Adrenal gland (tissue), 9 donors: ENCODE measurements at regions not wholly inside any gene's neighbourhood (a gene's known extent, or its start where the extent isn't known, plus 50 kb on each side); places are given as distances from the start of the nearest gene placed in this dataset.
"Not testable (repeated sequence)": the region's sequence is repeated elsewhere in the genome, so short reads cannot be mapped to it uniquely, and the experiment has no call there.

Experiments used
- DNase-seq, 7 donors: peaks; one replicate each; pipeline ENCODE4 v3.0.0-alpha.2; 2019 to 2020
- H3K27ac ChIP-seq, 5 donors: fragments of 200-600 bp; sonication (generic) in 4 of 5; 1 replicate in 3 of 5; 2 replicates in 2 of 5; pipeline versions ENCODE4 v1.5.1 to v1.8.0; 2016 to 2020; ENCODE audit warnings: mild to moderate bottlenecking in 1 of 5
- H3K27me3 ChIP-seq: fragments of 200-600 bp; 2 replicates; pipeline ENCODE4 v1.8.0; 2021
- H3K36me3 ChIP-seq, 2 donors: fragments of 200-600 bp; replicated peaks in 1 of 2; 1 replicate in 1 of 2; 2 replicates in 1 of 2; pipeline versions ENCODE4 v1.5.1 to v1.8.0; 2018 to 2022
- H3K4me1 ChIP-seq, 2 donors: fragments of 200-600 bp; replicated peaks in 1 of 2; 1 replicate in 1 of 2; 2 replicates in 1 of 2; pipeline versions ENCODE4 v1.5.1 to v1.8.0; 2018 to 2021
- H3K4me3 ChIP-seq, 4 donors: fragments of 200-600 bp; sonication (generic) in 3 of 4; one replicate each; pipeline ENCODE4 v1.5.1; 2016 to 2018
- H3K9me3 ChIP-seq, 3 donors: fragments of 200-600 bp; sonication (generic) in 1 of 3; replicated peaks in 1 of 3; 1 replicate in 2 of 3; 2 replicates in 1 of 3; pipeline versions ENCODE4 v1.5.1 to v1.8.0; 2016 to 2021
- CTCF ChIP-seq, 6 experiments: fragments of 450-650 bp in 4 of 6; fragments of 200-600 bp in 2 of 6; sonication (generic) in 1 of 6; IDR thresholded peaks; 1 replicate in 5 of 6; 2 replicates in 1 of 6; pipeline versions ENCODE4 v1.5.1 to v1.8.0; 2016 to 2021; ENCODE audit warnings: antibody characterized with exemption in 6 of 6, mild to moderate bottlenecking in 2 of 6, moderate library complexity in 1 of 6
- POLR2A ChIP-seq, 2 donors: fragments of 450-650 bp; IDR thresholded peaks; one replicate each; pipeline ENCODE4 v1.6.1; 2017; ENCODE audit warnings: antibody characterized with exemption in 2 of 2, mild to moderate bottlenecking in 2 of 2, moderate library complexity in 1 of 2
- WGBS, 4 donors: extraction: QIAGEN DNeasy Blood & Tissue Kit in 2 of 4; methylation state at CpG; one replicate each; pipeline versions ENCODE4 v1.1.5 to v1.1.7; 2013 to 2017; 5-methylcytosine and 5-hydroxymethylcytosine counted together
- intact Hi-C, 2 donors: fragments of 100-400 bp; cut with DNase I; formaldehyde crosslinking; loops; one replicate each; pipeline versions ENCODE4 v1.14.1 to v1.15.0; 2022 to 2023
- donor health status: healthy with polysubstance abuse.
- donor health status: Bipolar disorder and iron deficiency.
- donor health status: DM: yes; HTN: yes; CAD: no.
- donor health status: DM: no; HTN: no; CAD: no.
- donor health status: DM: no; HTN: no; CAD: no.

- H3K9me3 ChIP-seq, result no peaks in the 10 kb centered on the region
- H3K4me1 ChIP-seq, result no peaks in the 10 kb centered on the region
- intact Hi-C loops, result no loop called here
- H3K27ac ChIP-seq, result no peak overlapping the region
- H3K4me3 ChIP-seq, result no peak overlapping the region
- H3K36me3 ChIP-seq, result no peaks in the 10 kb centered on the region
- no peaks in the 10 kb centered on the region for H3K27me3 ChIP-seq
- DNase-seq, result no peak
- no peak for TF ChIP-seq CTCF (IDR thresholded peaks at IDR 0.05)
- no peak for TF ChIP-seq POLR2A (IDR thresholded peaks at IDR 0.05)
- 76 to 80% (median 78%) methylated on average over 6 of the region's 6 CpGs for WGBS, 4 donors
Measured at GRCh38 chr3:130569461-130570365, 52.7 kb downstream of the COL6A6 start.

- Histone ChIP-seq H3K9me3 (no peaks in the 10 kb centered on the region), H3K27ac (no peak overlapping the region), H3K4me1 (no peaks in the 10 kb centered on the region), H3K27me3 (no peaks in the 10 kb centered on the region), H3K4me3 (no peak overlapping the region), H3K36me3 (no peaks in the 10 kb centered on the region)
- no peak for DNase-seq
- intact Hi-C loops, result no loop called here
- 57 to 70% (median 65%) methylated on average over 2 of the region's 2 CpGs for WGBS, 4 donors
- TF ChIP-seq POLR2A (IDR thresholded peaks at IDR 0.05) (no peak), CTCF (IDR thresholded peaks at IDR 0.05) (no peak)
Measured at GRCh38 chr3:130572769-130573168, 55.8 kb downstream of the COL6A6 start.

- Histone ChIP-seq H3K4me3 (no peak overlapping the region), H3K4me1 (no peaks in the 10 kb centered on the region), H3K27me3 (no peaks in the 10 kb centered on the region), H3K36me3 (no peaks in the 10 kb centered on the region), H3K27ac (no peak overlapping the region), H3K9me3 (no peaks in the 10 kb centered on the region)
- TF ChIP-seq CTCF (IDR thresholded peaks at IDR 0.05) (no peak), POLR2A (IDR thresholded peaks at IDR 0.05) (no peak)
- 66 to 70% (median 69%) methylated on average over 3 of the region's 3 CpGs for WGBS, 4 donors
- intact Hi-C loops, result no loop called here
- no peak for DNase-seq
Measured at GRCh38 chr3:130576375-130577266, 59.6 kb downstream of the COL6A6 start.

GRCh38 chr3:130582457-130583153, 65.6 kb downstream of the COL6A6 start:
- intact Hi-C loops, result no loop called here
- Histone ChIP-seq H3K27ac (no peak overlapping the region), H3K27me3 (no peaks in the 10 kb centered on the region), H3K36me3 (no peaks in the 10 kb centered on the region), H3K4me1 (no peaks in the 10 kb centered on the region), H3K9me3 (no peaks in the 10 kb centered on the region), H3K4me3 (no peak overlapping the region)
- DNase-seq, result no peak
- TF ChIP-seq POLR2A (IDR thresholded peaks at IDR 0.05) (no peak), CTCF (IDR thresholded peaks at IDR 0.05) (no peak)

GRCh38 chr3:130594749-130595148, 77.8 kb downstream of the COL6A6 start:
- H3K27ac ChIP-seq, H3K4me1 ChIP-seq, intact Hi-C loops, H3K36me3 ChIP-seq, H3K9me3 ChIP-seq, H3K4me3 ChIP-seq, H3K27me3 ChIP-seq, DNase-seq: not testable (repeated sequence)
- WGBS, 4 donors, result 47 to 79% (median 65%) methylated on average over 1 of the region's 1 CpG
